ENCODE measurements at regions not wholly inside any gene's neighbourhood (a gene's known extent, or its start where the extent isn't known, plus 50 kb on each side); places are given as distances from the start of the nearest gene placed in this dataset.

DNA sequence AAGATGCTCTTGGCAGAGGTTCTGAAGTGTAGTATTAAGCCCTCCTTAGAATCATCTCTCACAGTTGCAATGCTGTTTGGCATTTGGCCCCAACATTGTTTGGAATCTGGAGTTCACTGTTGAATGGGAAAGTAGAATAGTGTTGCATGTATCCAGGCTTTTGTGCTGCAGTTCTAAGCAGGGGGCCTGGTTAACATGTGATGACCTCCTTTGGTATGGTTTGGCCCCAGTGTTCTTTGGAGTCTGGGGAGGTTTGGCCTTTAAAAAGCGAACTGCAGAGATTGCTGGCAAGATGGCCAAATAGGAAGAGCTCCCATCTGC, 61.8 kb upstream of the PLD5 start:
- no peaks in the 10 kb centered on the region for H3K27me3 Mint-ChIP-seq
- peaks cover 3% of the 10 kb centered on the region for H3K9me3 Mint-ChIP-seq
- POLR2A ChIA-PET = no interaction called here

DNA sequence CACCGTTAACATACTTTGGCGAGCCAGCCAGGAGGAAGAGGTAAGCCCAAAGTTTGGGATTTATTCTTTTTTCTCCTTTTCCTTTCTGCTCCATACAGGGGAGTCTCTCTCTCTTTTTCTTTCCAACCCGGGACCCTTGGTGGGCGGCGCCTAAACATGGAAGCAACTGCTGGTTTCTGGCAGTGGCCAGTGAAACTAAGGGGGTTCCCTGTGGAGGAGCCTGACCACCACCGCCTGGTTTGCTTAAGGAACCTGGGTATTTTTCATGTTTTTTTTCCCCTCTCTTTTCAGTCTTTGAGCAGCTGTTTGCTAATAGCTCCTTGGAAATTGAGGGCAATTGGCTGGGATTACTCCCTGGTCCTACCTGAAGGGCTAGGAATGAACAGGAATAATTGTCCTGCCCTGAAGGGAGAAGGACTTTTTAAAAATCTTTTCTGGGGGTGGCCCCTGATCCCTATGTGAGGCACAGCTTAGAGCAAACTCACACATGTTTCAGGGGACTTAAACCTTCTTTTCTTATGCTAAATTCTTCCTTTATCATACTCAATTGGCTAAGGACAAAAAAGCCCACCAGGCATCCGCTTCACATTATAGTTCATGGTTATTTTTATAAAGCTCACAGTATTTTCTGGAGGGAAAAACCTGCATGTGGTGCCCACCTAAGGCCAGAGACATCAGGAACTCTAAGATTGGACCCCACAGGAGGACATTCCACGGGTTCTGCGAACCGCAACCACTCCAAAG, 61.3 kb upstream of the PLD5 start:
- H3K36me3 Mint-ChIP-seq (ENCODE audit: low read depth) = no peaks in the 10 kb centered on the region
- intact Hi-C loops (cut with DNase I, micrococcal nuclease) = no loop called here
- no peak overlapping the region for H3K27ac Mint-ChIP-seq

More for the DNA sequence above, 61.8 kb upstream of the PLD5 start:
- H3K27ac ChIP-seq (ENCODE audit: low read depth in 1 of 2, low read length in 2 of 2) = no peak overlapping the region
- no peaks in the 10 kb centered on the region for H3K27me3 ChIP-seq (ENCODE audit: control insufficient read depth in 1 of 2, insufficient read depth in 2 of 2, low read length in 2 of 2)
- DNase-seq (no peak), ATAC-seq (ENCODE audit: poor library complexity) (no peak)
- H3K9me3 ChIP-seq (ENCODE audit: control insufficient read depth in 1 of 2, insufficient read depth in 1 of 2, low read length in 2 of 2) = peaks cover 0 to 14% of the 10 kb centered on the region in 2 experiments
- TF ChIP-seq, protein P1, sequence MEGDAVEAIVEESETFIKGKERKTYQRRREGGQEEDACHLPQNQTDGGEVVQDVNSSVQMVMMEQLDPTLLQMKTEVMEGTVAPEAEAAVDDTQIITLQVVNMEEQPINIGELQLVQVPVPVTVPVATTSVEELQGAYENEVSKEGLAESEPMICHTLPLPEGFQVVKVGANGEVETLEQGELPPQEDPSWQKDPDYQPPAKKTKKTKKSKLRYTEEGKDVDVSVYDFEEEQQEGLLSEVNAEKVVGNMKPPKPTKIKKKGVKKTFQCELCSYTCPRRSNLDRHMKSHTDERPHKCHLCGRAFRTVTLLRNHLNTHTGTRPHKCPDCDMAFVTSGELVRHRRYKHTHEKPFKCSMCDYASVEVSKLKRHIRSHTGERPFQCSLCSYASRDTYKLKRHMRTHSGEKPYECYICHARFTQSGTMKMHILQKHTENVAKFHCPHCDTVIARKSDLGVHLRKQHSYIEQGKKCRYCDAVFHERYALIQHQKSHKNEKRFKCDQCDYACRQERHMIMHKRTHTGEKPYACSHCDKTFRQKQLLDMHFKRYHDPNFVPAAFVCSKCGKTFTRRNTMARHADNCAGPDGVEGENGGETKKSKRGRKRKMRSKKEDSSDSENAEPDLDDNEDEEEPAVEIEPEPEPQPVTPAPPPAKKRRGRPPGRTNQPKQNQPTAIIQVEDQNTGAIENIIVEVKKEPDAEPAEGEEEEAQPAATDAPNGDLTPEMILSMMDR (IDR thresholded peaks at IDR 0.05) = no peak
- Mint-ChIP-seq H3K36me3 (ENCODE audit: low read depth) (no peaks in the 10 kb centered on the region), H3K4me3 (no peak overlapping the region), H3K27ac (no peak overlapping the region), H3K4me1 (ENCODE audit: low read depth) (no peaks in the 10 kb centered on the region)
- intact Hi-C loops (cut with DNase I, micrococcal nuclease) = no loop called here
- no peak overlapping the region for H3K4me3 ChIP-seq (ENCODE audit: low read length)
- no peaks in the 10 kb centered on the region for H3K4me1 ChIP-seq (ENCODE audit: insufficient read depth, low read length)
- no peaks in the 10 kb centered on the region for H3K36me3 ChIP-seq (ENCODE audit: insufficient read depth, low read length)
- CTCF ChIA-PET = no interaction called here

DNA sequence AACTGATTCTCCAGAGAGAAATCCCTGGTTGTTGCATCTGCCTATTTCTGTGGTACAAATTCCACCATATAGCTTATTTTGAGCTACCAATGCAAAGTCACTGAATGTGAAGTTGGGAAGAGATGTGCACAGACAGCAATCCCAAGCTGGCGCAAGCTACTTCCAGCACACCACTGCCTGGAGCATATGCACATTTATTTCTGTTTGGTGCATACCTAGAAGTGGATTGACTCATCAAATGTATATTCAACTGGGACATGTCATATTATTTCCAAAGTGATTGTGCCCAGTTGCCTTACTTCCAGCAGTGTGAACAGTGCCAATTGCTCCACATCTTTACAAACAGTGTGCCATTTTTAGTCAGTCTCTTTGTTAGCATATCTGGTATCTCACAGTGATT, 58.2 kb upstream of the PLD5 start:
- H3K4me3 Mint-ChIP-seq = no peak overlapping the region
- Histone ChIP-seq H3K27ac (ENCODE audit: low read depth in 1 of 2, low read length in 2 of 2) (no peak overlapping the region), H3K4me1 (ENCODE audit: insufficient read depth, low read length) (no peaks in the 10 kb centered on the region), H3K27me3 (ENCODE audit: control insufficient read depth in 1 of 2, insufficient read depth in 2 of 2, low read length in 2 of 2) (no peaks in the 10 kb centered on the region), H3K9me3 (ENCODE audit: control insufficient read depth in 1 of 2, insufficient read depth in 1 of 2, low read length in 2 of 2) (peaks cover 0 to 13% of the 10 kb centered on the region in 2 experiments), H3K4me3 (ENCODE audit: low read length) (no peak overlapping the region), H3K36me3 (ENCODE audit: insufficient read depth, low read length) (no peaks in the 10 kb centered on the region)
- no peaks in the 10 kb centered on the region for H3K4me1 Mint-ChIP-seq (ENCODE audit: low read depth)
- DNase-seq (no peak), ATAC-seq (ENCODE audit: poor library complexity) (no peak)
- H3K36me3 Mint-ChIP-seq (ENCODE audit: low read depth) = no peaks in the 10 kb centered on the region
- TF ChIP-seq, protein P1 (IDR thresholded peaks at IDR 0.05) = no peak
- POLR2A ChIA-PET = no interaction called here
- H3K27ac Mint-ChIP-seq = no peak overlapping the region
- CTCF ChIA-PET = no interaction called here
- peaks cover 3% of the 10 kb centered on the region for H3K9me3 Mint-ChIP-seq
- H3K27me3 Mint-ChIP-seq = no peaks in the 10 kb centered on the region
- intact Hi-C loops (cut with DNase I, micrococcal nuclease) = no loop called here

More for the DNA sequence above, 61.3 kb upstream of the PLD5 start:
- Mint-ChIP-seq H3K27me3 (no peaks in the 10 kb centered on the region), H3K4me1 (ENCODE audit: low read depth) (no peaks in the 10 kb centered on the region), H3K9me3 (peaks cover 3% of the 10 kb centered on the region), H3K4me3 (no peak overlapping the region)
- ATAC-seq (ENCODE audit: poor library complexity) = no peak
- no peaks in the 10 kb centered on the region for H3K4me1 ChIP-seq (ENCODE audit: insufficient read depth, low read length)
- no peak overlapping the region for H3K27ac ChIP-seq (ENCODE audit: low read depth in 1 of 2, low read length in 2 of 2)
- POLR2A ChIA-PET = no interaction called here
- H3K9me3 ChIP-seq (ENCODE audit: control insufficient read depth in 1 of 2, insufficient read depth in 1 of 2, low read length in 2 of 2) = peaks cover 0 to 14% of the 10 kb centered on the region in 2 experiments
- no peaks in the 10 kb centered on the region for H3K36me3 ChIP-seq (ENCODE audit: insufficient read depth, low read length)
- H3K27me3 ChIP-seq (ENCODE audit: control insufficient read depth in 1 of 2, insufficient read depth in 2 of 2, low read length in 2 of 2) = no peaks in the 10 kb centered on the region
- TF ChIP-seq, protein P1 (IDR thresholded peaks at IDR 0.05) = no peak
- H3K4me3 ChIP-seq (ENCODE audit: low read length) = no peak overlapping the region
- no peak for DNase-seq
- CTCF ChIA-PET = no interaction called here

Measured in CD4-positive, alpha-beta T cell (primary cell).